IMR-90 (cell line): ENCODE measurements at regions not wholly inside any gene's neighbourhood (a gene's known extent, or its start where the extent isn't known, plus 50 kb on each side); places are given as distances from the start of the nearest gene placed in this dataset.

Experiments used
- ATAC-seq: fragments of 200-7000 bp; cut with Tn5 transposase; 2 replicates; pipeline ENCODE4 v1.9.1; 2020; ENCODE audit warnings: low read depth, mild to moderate bottlenecking, moderate library complexity
- BruUV-seq: library from RNA; stranded (reverse); fragments of 400-500 nt; replicated peaks from 2 replicates; lab custom pipeline; 2021; lab: Mats Ljungman, UMichigan
- CTCF ChIA-PET: fragments of 300-600 bp; formaldehyde crosslinking; extraction: SDS; loops from one replicate; lab custom pipeline; 2021; ENCODE audit warnings: antibody characterized with exemption; lab: Yijun Ruan, JAX
- POLR2A ChIA-PET: fragments of 300-600 bp; sonication (Branson Sonifier 250); formaldehyde crosslinking; loops from one replicate; lab custom pipeline; 2022; ENCODE audit warnings: antibody characterized with exemption; ENCODE audit not compliant: unreplicated experiment; lab: Charles Lee
- DNase-seq: peaks from one replicate; pipeline ENCODE4 v3.0.0; 2013
- H2AFZ ChIP-seq: replicated peaks from 2 replicates; pipeline ENCODE3; 2013; ENCODE audit warnings: low read length, mild to moderate bottlenecking; ENCODE audit not compliant: poor library complexity
- H2AK5ac ChIP-seq: 2 replicates; pipeline ENCODE4 v1.6.1; 2013; ENCODE audit warnings: low read depth, low read length, inconsistent platforms
- H2AK9ac ChIP-seq: replicated peaks from 2 replicates; pipeline ENCODE3; 2013; ENCODE audit warnings: mild to moderate bottlenecking, low read depth, low read length, moderate library complexity; ENCODE audit not compliant: poor library complexity
- H2BK120ac ChIP-seq: 2 replicates; pipeline ENCODE4 v1.6.1; 2013; ENCODE audit warnings: low read depth, low read length, inconsistent platforms
- H2BK15ac ChIP-seq: 3 replicates; pipeline ENCODE4 v1.6.1; 2013; ENCODE audit warnings: low read depth, low read length, inconsistent platforms
- H2BK20ac ChIP-seq: 2 replicates; pipeline ENCODE4 v1.6.1; 2013; ENCODE audit warnings: low read depth, mild to moderate bottlenecking, inconsistent platforms, low read length, moderate library complexity
- H2BK5ac ChIP-seq: 2 replicates; pipeline ENCODE4 v1.6.1; 2013; ENCODE audit warnings: mild to moderate bottlenecking, low read depth, low read length, inconsistent platforms; ENCODE audit not compliant: poor library complexity, severe bottlenecking
- H3K14ac ChIP-seq: replicated peaks from 2 replicates; pipeline ENCODE4 v1.6.1; 2013; ENCODE audit warnings: low read depth, low read length, inconsistent platforms
- H3K18ac ChIP-seq: 2 replicates; pipeline ENCODE4 v1.6.1; 2013; ENCODE audit warnings: low read depth, low read length, control low read depth
- H3K23ac ChIP-seq: 2 replicates; pipeline ENCODE4 v1.6.1; 2013; ENCODE audit warnings: low read depth, low read length, inconsistent platforms
- H3K27ac ChIP-seq: 2 replicates; pipeline ENCODE4 v1.5.1; 2013; ENCODE audit warnings: mild to moderate bottlenecking, control low read depth, low read length; ENCODE audit not compliant: insufficient read depth
- H3K27me3 ChIP-seq: 2 replicates; pipeline ENCODE4 v1.6.1; 2013; ENCODE audit warnings: low read length; ENCODE audit not compliant: control insufficient read depth, insufficient read depth
- H3K36me3 ChIP-seq: 2 replicates; pipeline ENCODE4 v1.6.1; 2013; ENCODE audit warnings: low read length, mixed read lengths; ENCODE audit not compliant: control insufficient read depth, insufficient read depth
- H3K4ac ChIP-seq: 2 replicates; pipeline ENCODE4 v1.6.1; 2013; ENCODE audit warnings: low read depth, low read length, inconsistent platforms
- H3K4me1 ChIP-seq: 2 replicates; pipeline ENCODE4 v1.6.1; 2013; ENCODE audit warnings: low read length, mixed read lengths; ENCODE audit not compliant: control insufficient read depth, insufficient read depth
- H3K4me2 ChIP-seq: 2 replicates; pipeline ENCODE4 v1.6.1; 2013; ENCODE audit warnings: low read depth, mild to moderate bottlenecking, control low read depth, low read length, moderate library complexity
- H3K4me3 ChIP-seq: 2 replicates; pipeline ENCODE4 v1.5.1; 2013; ENCODE audit warnings: low read depth, mild to moderate bottlenecking, control low read depth, low read length, moderate library complexity; ENCODE audit not compliant: insufficient read depth
- H3K56ac ChIP-seq: 2 replicates; pipeline ENCODE4 v1.6.1; 2013; ENCODE audit warnings: low read length, inconsistent platforms; ENCODE audit not compliant: insufficient read depth; ENCODE audit errors: extremely low read depth
- H3K79me1 ChIP-seq, 2 experiments: 2 replicates each; pipeline ENCODE4 v1.6.1; 2013; ENCODE audit warnings: low read length in 2 of 2, inconsistent platforms in 1 of 2, low read depth in 1 of 2
- H3K9ac ChIP-seq: 2 replicates; pipeline ENCODE4 v1.6.1; 2013; ENCODE audit warnings: low read depth, low read length, control low read depth
- H3K9me1 ChIP-seq: 2 replicates; pipeline ENCODE4 v1.6.1; 2013; ENCODE audit warnings: low read length, inconsistent platforms; ENCODE audit not compliant: insufficient read depth
- H3K9me3 ChIP-seq: 2 replicates; pipeline ENCODE4 v1.6.1; 2013; ENCODE audit warnings: low read length; ENCODE audit not compliant: control insufficient read depth, insufficient read depth
- H4K20me1 ChIP-seq: 2 replicates; pipeline ENCODE4 v1.6.1; 2013; ENCODE audit warnings: low read length, inconsistent platforms; ENCODE audit not compliant: insufficient read depth
- H4K5ac ChIP-seq: 2 replicates; pipeline ENCODE4 v1.6.1; 2013; ENCODE audit warnings: mild to moderate bottlenecking, low read depth, low read length, control low read depth
- H4K8ac ChIP-seq, 2 experiments: 2 replicates each; pipeline ENCODE4 v1.6.1; 2013; ENCODE audit warnings: low read depth in 2 of 2, low read length in 2 of 2, control low read depth in 1 of 2, inconsistent platforms in 1 of 2
- H4K91ac ChIP-seq: 2 replicates; pipeline ENCODE4 v1.6.1; 2013; ENCODE audit warnings: low read depth, low read length, inconsistent platforms; ENCODE audit not compliant: insufficient read depth
- BHLHE40 ChIP-seq: fragments of 150-350 bp; IDR thresholded peaks from 2 replicates; pipeline ENCODE4 v1.6.1; 2016; ENCODE audit warnings: mild to moderate bottlenecking, low read depth, low read length
- CEBPB ChIP-seq: IDR thresholded peaks from 2 replicates; pipeline ENCODE4 v1.6.1; 2012; ENCODE audit warnings: low read depth, low read length, improper control_type of control experiment
- CHD1 ChIP-seq: IDR thresholded peaks from 2 replicates; pipeline ENCODE4 v1.6.1; 2012; ENCODE audit warnings: low read depth, low read length, improper control_type of control experiment
- CTCF ChIP-seq: conservative IDR thresholded peaks from 2 replicates; pipeline ENCODE4 v1.5.1; 2012; ENCODE audit warnings: mild to moderate bottlenecking, low read depth, low read length, improper control_type of control experiment
- ELK1 ChIP-seq: fragments of 150-350 bp; IDR thresholded peaks from 2 replicates; pipeline ENCODE4 v1.6.1; 2016; ENCODE audit warnings: low read depth, mild to moderate bottlenecking, low read length, moderate library complexity, borderline replicate concordance
- FOS ChIP-seq: fragments of 150-350 bp; IDR thresholded peaks from 2 replicates; pipeline ENCODE4 v1.6.1; 2016; ENCODE audit warnings: low read depth, low read length
- MAFK ChIP-seq: IDR thresholded peaks from 2 replicates; pipeline ENCODE4 v1.6.1; 2012; ENCODE audit warnings: low read depth, low read length, improper control_type of control experiment
- MAZ ChIP-seq: IDR thresholded peaks from 2 replicates; pipeline ENCODE4 v1.6.1; 2012; ENCODE audit warnings: low read depth, mild to moderate bottlenecking, low read length, improper control_type of control experiment, moderate library complexity, borderline replicate concordance
- MXI1 ChIP-seq: IDR thresholded peaks from 2 replicates; pipeline ENCODE4 v1.6.1; 2012; ENCODE audit warnings: low read depth, mild to moderate bottlenecking, low read length, moderate library complexity, borderline replicate concordance
- NFE2L2 ChIP-seq: fragments of 150-350 bp; IDR thresholded peaks from 2 replicates; pipeline ENCODE4 v1.6.1; 2016; ENCODE audit warnings: low read depth, mild to moderate bottlenecking, low read length
- POLR2A ChIP-seq: IDR thresholded peaks from 2 replicates; pipeline ENCODE4 v1.6.1; 2012; ENCODE audit warnings: mild to moderate bottlenecking, low read depth, low read length
- RAD21 ChIP-seq: IDR thresholded peaks from 2 replicates; pipeline ENCODE4 v1.6.1; 2012; ENCODE audit warnings: low read length, improper control_type of control experiment
- RCOR1 ChIP-seq: IDR thresholded peaks from 2 replicates; pipeline ENCODE4 v1.6.1; 2012; ENCODE audit warnings: mild to moderate bottlenecking, low read length, improper control_type of control experiment; ENCODE audit not compliant: insufficient replicate concordance
- RFX5 ChIP-seq: IDR thresholded peaks from 2 replicates; pipeline ENCODE4 v1.8.0; 2012; ENCODE audit warnings: low read depth, mild to moderate bottlenecking, low read length, moderate library complexity
- SMC3 ChIP-seq: fragments of 150-350 bp; IDR thresholded peaks from 2 replicates; pipeline ENCODE4 v1.6.1; 2016; ENCODE audit warnings: low read depth, mild to moderate bottlenecking, antibody characterized with exemption, low read length, moderate library complexity
- USF2 ChIP-seq: fragments of 150-350 bp; IDR thresholded peaks from 2 replicates; pipeline ENCODE4 v1.6.1; 2017; ENCODE audit warnings: mild to moderate bottlenecking, antibody characterized with exemption, low read length, low read depth
- WGBS, 2 experiments: methylation state at CpG; one replicate each; pipeline versions ENCODE4 v1.1.5 to v1.1.7; 2013; ENCODE audit warnings: missing lambda C conversion rate in 2 of 2; ENCODE audit not compliant: insufficient read length in 1 of 2; ENCODE audit errors: extremely low coverage in 2 of 2; 5-methylcytosine and 5-hydroxymethylcytosine counted together
- dilution Hi-C: fragments of 300-500 bp; cut with HindIII; formaldehyde crosslinking; loops from one replicate; pipeline ENCODE4 v1.14.3; 2018; ENCODE audit warnings: low sequenced_read_pairs; ENCODE audit not compliant: unreplicated experiment
- in situ Hi-C: fragments of 300-500 bp; cut with MboI; formaldehyde crosslinking; loops from 3 replicates; pipeline ENCODE4 v1.14.3; 2019; ENCODE audit warnings: low sequenced_read_pairs, inconsistent platforms, mixed read lengths
- intact Hi-C: fragments of 100-400 bp; cut with micrococcal nuclease; formaldehyde crosslinking; loops from 2 replicates; pipeline ENCODE4 v1.10.0; 2022

- Histone ChIP-seq H2AK9ac (no peak overlapping the region), H2AK5ac (no peak overlapping the region), H4K20me1 (no peaks in the 10 kb centered on the region), H2BK120ac (no peak overlapping the region), H4K91ac (no peak overlapping the region), H2BK15ac (no peak overlapping the region), H3K36me3 (no peaks in the 10 kb centered on the region), H3K27me3 (no peaks in the 10 kb centered on the region), H3K4ac (no peak overlapping the region), H3K14ac (no peak overlapping the region), H3K4me1 (no peaks in the 10 kb centered on the region), H3K79me1 (no peaks in the 10 kb centered on the region), H3K23ac (no peak overlapping the region), H3K9ac (no peak overlapping the region), H2BK5ac (no peak overlapping the region), H4K8ac (no peak overlapping the region), H3K18ac (no peak overlapping the region), H3K9me1 (no peaks in the 10 kb centered on the region), H3K27ac (no peak overlapping the region), H3K56ac (no peak overlapping the region), H3K4me2 (no peak overlapping the region), H3K9me3 (no peaks in the 10 kb centered on the region), H2AFZ (no peak overlapping the region), H2BK20ac (no peak overlapping the region), H4K5ac (no peak overlapping the region), H3K4me3 (no peak overlapping the region)
- intact Hi-C loops (no loop called here), dilution Hi-C loops (no loop called here), in situ Hi-C loops (no loop called here)
- WGBS, 2 experiments, result no CpG with 5 or more reads among the region's 1 CpG
- ATAC-seq, result no peak
- TF ChIP-seq CHD1 (no peak), MAZ (no peak), ELK1 (no peak), CTCF (no peak), BHLHE40 (no peak), NFE2L2 (no peak), RAD21 (no peak), FOS (no peak), MAFK (no peak), SMC3 (no peak), USF2 (no peak), RFX5 (no peak), MXI1 (no peak), CEBPB (no peak), POLR2A (no peak), RCOR1 (no peak)
- POLR2A ChIA-PET, result no interaction called here
- BruUV-seq, result no TSS peak
- CTCF ChIA-PET, result no interaction called here
- DNase-seq, result no peak
These were observed 486.4 kb downstream of the HINT1 start for GRCh38 chr5:130678637-130679036.
